H1 (cell line): ENCODE measurements at regions not wholly inside any gene's neighbourhood (a gene's known extent, or its start where the extent isn't known, plus 50 kb on each side); places are given as distances from the start of the nearest gene placed in this dataset.

Experiments used
- CTBP2 ChIP-seq: IDR thresholded peaks from 2 replicates; pipeline ENCODE4 v1.7.0; 2011; ENCODE audit warnings: borderline replicate concordance, mild to moderate bottlenecking, moderate library complexity, mixed read lengths, low read length; ENCODE audit not compliant: insufficient read depth, insufficient read length
- KDM5A ChIP-seq: fragments of 200-600 bp; IDR thresholded peaks from 2 replicates; pipeline ENCODE4 v1.7.1; 2012; ENCODE audit warnings: mild to moderate bottlenecking, low read length, inconsistent platforms, mixed read lengths

DNA sequence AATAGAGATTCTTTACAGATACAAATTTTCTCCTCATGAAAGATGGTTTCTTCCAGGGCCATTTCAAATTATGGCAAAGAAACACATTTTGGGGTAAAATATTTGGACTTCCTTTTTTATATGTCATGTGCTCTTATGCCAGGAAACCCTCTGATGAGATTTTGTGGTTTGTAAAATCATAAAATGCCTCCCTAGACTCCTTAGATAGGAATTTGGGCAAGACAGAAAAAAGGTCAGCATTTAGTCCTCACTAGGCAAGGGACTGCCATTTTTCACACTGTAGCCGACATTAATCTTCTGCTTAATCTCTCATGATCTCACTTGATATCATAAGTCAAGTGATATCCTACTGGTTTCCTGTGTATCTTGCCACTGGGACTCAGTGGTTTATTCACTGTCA, 286.4 kb downstream of the ARHGAP12 start (continued):
- TF ChIP-seq CTBP2 (no peak), KDM5A (no peak)
